AG04450 (cell line): ENCODE measurements at regions not wholly inside any gene's neighbourhood (a gene's known extent, or its start where the extent isn't known, plus 50 kb on each side); places are given as distances from the start of the nearest gene placed in this dataset.

Source experiments
- CTCF ChIA-PET: fragments of 300-600, 350-600 bp; formaldehyde crosslinking; extraction: SDS; loops from one replicate; lab custom pipeline; 2022; ENCODE audit warnings: antibody characterized with exemption, inconsistent platforms; lab: Charles Lee
- POLR2A ChIA-PET: fragments of 350-600 bp; formaldehyde crosslinking; extraction: SDS; loops from one replicate; lab custom pipeline; 2021; ENCODE audit warnings: antibody characterized with exemption, inconsistent platforms; lab: Yijun Ruan, JAX
- DNase-seq: peaks from one replicate; pipeline ENCODE4 v3.0.0-alpha.2; 2011; ENCODE audit warnings: low read depth, low spot score
- H3K27ac ChIP-seq: one replicate; pipeline ENCODE4 v1.5.1; 2012; ENCODE audit warnings: low read depth, low read length, control low read depth
- H3K27me3 ChIP-seq: one replicate; pipeline ENCODE4 v1.6.0; 2012; ENCODE audit warnings: low read length; ENCODE audit not compliant: control insufficient read depth, insufficient read depth
- H3K4me3 ChIP-seq: 2 replicates; pipeline ENCODE4 v1.5.1; 2011; ENCODE audit warnings: mild to moderate bottlenecking, low read depth, low read length, control low read depth
- H3K9me3 ChIP-seq: 2 replicates; pipeline ENCODE4 v1.5.1; 2012; ENCODE audit warnings: low read length; ENCODE audit not compliant: control insufficient read depth, insufficient read depth
- TF ChIP-seq, protein P1 (sequence below): IDR thresholded peaks from 2 replicates; pipeline ENCODE4 v1.5.1; 2011; ENCODE audit warnings: low read depth, low read length, control low read depth, inconsistent platforms

DNA sequence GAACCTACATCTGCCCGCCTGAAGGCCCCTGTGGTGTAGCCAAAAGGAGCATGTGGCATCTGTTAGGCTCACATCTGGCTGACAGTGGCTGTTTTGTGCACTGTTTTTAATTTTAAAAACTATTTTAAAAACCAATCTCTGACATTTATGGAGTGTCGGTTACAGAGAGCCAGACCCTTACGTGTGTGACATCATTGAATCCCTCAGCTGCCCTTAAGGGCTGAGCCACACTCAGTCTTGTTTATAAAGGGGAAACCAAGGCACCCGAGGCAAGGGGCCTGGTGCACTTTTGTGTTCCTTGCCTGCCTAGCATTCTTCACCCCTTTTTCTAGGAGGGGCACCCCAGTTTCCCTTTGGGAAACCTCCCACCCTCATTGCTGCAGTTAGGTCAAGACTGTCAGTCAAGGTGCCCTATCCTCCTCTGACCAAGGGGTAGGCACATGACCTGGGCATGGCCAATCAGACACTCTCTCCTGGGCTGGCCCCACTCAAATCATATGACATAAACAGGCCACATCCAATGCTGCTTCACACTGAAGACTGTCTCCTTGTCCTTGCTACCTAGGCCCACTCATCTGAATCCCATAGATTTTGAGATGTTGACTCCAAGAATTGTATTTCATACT is 105.3 kb downstream of the LSM3 start:
- DNase-seq: no peak
- POLR2A ChIA-PET: interaction anchor here (0.8 kb wide), 1 partner anchor 10 kb away, joined by 3 read pairs; no protein-coding TSS in a partner anchor

DNA sequence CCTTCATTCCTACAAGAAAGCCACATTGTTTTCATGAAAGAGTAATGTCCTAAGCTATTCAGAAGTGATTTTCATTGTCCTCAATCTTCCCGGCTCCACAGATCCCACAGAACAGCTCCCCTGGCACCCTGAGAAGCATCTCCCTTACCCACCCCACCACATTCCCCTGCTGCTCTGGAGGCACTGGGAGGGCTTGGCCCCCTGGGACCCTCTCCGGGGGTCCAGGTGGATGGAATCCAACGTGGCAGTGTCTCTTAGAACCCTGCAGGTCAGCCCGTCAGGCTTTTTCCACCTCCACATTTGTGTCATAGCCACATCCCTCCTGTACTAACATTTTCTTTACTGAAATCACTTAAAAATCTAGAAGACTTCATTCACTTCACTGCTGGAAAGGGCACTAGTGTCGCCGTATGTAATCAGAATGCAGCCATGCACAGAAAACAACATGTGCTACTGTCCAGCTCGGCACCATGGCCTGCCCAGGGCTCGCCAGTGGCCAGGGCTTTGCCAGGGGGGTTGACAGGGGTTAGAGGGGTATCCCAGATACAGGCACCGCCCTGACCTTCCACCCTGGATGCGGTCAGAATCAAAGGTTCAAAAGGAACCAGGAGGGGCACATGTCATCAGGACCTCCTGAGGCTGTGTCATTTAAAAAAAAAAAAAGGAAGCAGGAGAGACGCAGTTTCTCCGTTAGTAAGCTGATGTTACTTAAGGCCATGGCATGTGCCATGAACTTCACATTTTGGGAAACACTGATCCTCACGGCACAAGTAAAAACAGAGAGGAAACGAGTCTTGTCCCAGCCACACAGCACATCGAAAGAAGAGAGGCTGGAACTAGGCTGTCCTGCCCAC is 106.3 kb downstream of the LSM3 start:
- no peak for DNase-seq
- POLR2A ChIA-PET: interaction anchor here (0.8 kb wide), 1 partner anchor 9 kb away, joined by 3 read pairs; no protein-coding TSS in a partner anchor
- H3K27ac ChIP-seq: no peak overlapping the region
- no peaks in the 10 kb centered on the region for H3K9me3 ChIP-seq
- TF ChIP-seq, protein P1, sequence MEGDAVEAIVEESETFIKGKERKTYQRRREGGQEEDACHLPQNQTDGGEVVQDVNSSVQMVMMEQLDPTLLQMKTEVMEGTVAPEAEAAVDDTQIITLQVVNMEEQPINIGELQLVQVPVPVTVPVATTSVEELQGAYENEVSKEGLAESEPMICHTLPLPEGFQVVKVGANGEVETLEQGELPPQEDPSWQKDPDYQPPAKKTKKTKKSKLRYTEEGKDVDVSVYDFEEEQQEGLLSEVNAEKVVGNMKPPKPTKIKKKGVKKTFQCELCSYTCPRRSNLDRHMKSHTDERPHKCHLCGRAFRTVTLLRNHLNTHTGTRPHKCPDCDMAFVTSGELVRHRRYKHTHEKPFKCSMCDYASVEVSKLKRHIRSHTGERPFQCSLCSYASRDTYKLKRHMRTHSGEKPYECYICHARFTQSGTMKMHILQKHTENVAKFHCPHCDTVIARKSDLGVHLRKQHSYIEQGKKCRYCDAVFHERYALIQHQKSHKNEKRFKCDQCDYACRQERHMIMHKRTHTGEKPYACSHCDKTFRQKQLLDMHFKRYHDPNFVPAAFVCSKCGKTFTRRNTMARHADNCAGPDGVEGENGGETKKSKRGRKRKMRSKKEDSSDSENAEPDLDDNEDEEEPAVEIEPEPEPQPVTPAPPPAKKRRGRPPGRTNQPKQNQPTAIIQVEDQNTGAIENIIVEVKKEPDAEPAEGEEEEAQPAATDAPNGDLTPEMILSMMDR: no peak
- H3K4me3 ChIP-seq: no peak overlapping the region
- H3K27me3 ChIP-seq: peaks cover 21% of the 10 kb centered on the region
- CTCF ChIA-PET: interaction anchor here (1.9 kb wide), 1 partner anchor 24 kb away, joined by 8 read pairs; no protein-coding TSS in a partner anchor

More for the DNA sequence above, 105.3 kb downstream of the LSM3 start:
- Histone ChIP-seq H3K4me3 (no peak overlapping the region), H3K27ac (no peak overlapping the region), H3K9me3 (no peaks in the 10 kb centered on the region), H3K27me3 (peaks cover 25% of the 10 kb centered on the region)
- TF ChIP-seq, protein P1: no peak
- CTCF ChIA-PET: interaction anchor here (1.9 kb wide), 1 partner anchor 23 kb away, joined by 8 read pairs; no protein-coding TSS in a partner anchor

DNA sequence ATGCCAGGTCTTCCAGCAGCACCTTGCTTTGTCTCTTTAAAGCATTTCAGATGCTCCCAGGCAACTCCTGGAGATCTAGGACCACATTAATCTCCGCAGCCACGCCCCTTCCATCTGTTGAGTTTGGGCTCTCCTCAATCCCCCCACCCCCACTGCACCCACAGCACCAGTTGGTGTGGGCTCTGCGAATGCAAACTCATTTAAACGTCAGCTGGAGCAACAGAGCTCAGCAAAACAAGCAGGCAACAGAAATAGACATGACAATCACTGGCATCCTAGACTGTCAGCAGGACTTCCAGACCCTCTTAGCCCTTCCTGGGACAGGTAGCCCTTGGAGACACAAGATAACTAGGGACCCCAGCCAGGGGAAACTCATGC is 106.9 kb downstream of the LSM3 start:
- TF ChIP-seq, protein P1: no peak
- CTCF ChIA-PET: interaction anchor here (1.9 kb wide), 1 partner anchor 24 kb away, joined by 8 read pairs; no protein-coding TSS in a partner anchor
- H3K9me3 ChIP-seq: no peaks in the 10 kb centered on the region
- no peak overlapping the region for H3K4me3 ChIP-seq
- no peak for DNase-seq
- no peak overlapping the region for H3K27ac ChIP-seq
- POLR2A ChIA-PET: no interaction called here
- peaks cover 20% of the 10 kb centered on the region for H3K27me3 ChIP-seq

DNA sequence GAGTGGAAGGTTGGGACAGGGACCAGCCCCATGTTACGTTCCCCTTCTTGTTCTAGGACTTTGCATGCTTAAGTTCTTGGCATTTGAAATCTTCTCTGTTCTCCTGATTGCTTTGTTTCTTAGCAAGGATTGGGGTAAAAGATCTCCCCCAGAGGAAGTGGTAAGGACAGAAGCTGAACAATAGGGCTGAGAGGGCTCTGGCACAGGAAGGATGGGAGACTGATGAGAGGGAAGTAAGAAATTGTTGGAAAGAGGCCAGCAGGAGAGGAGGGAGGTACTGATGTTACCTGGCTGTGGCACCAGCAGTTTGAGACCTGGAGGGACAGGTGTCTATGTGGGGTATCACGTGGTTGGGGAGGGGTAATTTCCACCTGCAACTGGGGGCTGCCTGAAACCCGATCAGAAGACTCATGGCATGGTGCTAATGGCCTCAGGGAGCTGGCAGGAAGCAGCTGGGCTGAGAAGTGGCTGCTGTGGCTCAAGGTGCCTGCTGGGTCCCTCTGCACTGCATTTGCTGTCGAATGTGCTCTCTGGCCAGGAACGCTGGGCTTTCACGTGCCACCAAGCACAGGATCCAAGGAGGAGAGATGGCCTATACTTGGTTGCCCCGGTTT is 108.4 kb downstream of the LSM3 start:
- Histone ChIP-seq H3K27me3 (peaks cover 22% of the 10 kb centered on the region), H3K9me3 (no peaks in the 10 kb centered on the region), H3K27ac (no peak overlapping the region), H3K4me3 (no peak overlapping the region)
- DNase-seq: no peak
- POLR2A ChIA-PET: no interaction called here
- TF ChIP-seq, protein P1: no peak
- CTCF ChIA-PET: no interaction called here
